Activated T-cell treated with anti-CD3 and anti-CD28 coated beads for 4 hours (primary cell): ENCODE measurements at regions not wholly inside any gene's neighbourhood (a gene's known extent, or its start where the extent isn't known, plus 50 kb on each side); places are given as distances from the start of the nearest gene placed in this dataset.

Experiments
- DNase-seq: peaks from one replicate; pipeline ENCODE4 v3.0.0-alpha.2; 2020

GRCh38 chr6:12426121-12426520 lies 136.0 kb downstream of the EDN1 start:
- DNase-seq: no peak

GRCh38 chr6:12431023-12431422 lies 140.9 kb downstream of the EDN1 start:
- no peak for DNase-seq

GRCh38 chr6:12436224-12436623 lies 146.1 kb downstream of the EDN1 start:
- no peak for DNase-seq

GRCh38 chr6:12436683-12437082 lies 146.5 kb downstream of the EDN1 start:
- no peak for DNase-seq

- no peak for DNase-seq
Observed at GRCh38 chr6:12439296-12439695, 149.1 kb downstream of the EDN1 start.

GRCh38 chr6:12440981-12441380 lies 150.8 kb downstream of the EDN1 start:
- DNase-seq: no peak

- DNase-seq: no peak
Observed at GRCh38 chr6:12442455-12442854, 152.3 kb downstream of the EDN1 start.

- DNase-seq: no peak
Observed at GRCh38 chr6:12446394-12446793, 156.2 kb downstream of the EDN1 start.

GRCh38 chr6:12449447-12449846 lies 159.3 kb downstream of the EDN1 start:
- DNase-seq: no peak

GRCh38 chr6:12450467-12450866 lies 160.3 kb downstream of the EDN1 start:
- no peak for DNase-seq

- no peak for DNase-seq
Observed at GRCh38 chr6:12456343-12456742, 166.2 kb downstream of the EDN1 start.

- DNase-seq: no peak
Observed at GRCh38 chr6:12457094-12457493, 166.9 kb downstream of the EDN1 start.

GRCh38 chr6:12458558-12458957 lies 168.4 kb downstream of the EDN1 start:
- DNase-seq: no peak

- no peak for DNase-seq
Observed at GRCh38 chr6:12459945-12460661, 169.9 kb downstream of the EDN1 start.

- DNase-seq: no peak
Observed at GRCh38 chr6:12467706-12468670, 177.8 kb downstream of the EDN1 start.

GRCh38 chr6:12472601-12473038 lies 182.5 kb downstream of the EDN1 start:
- no peak for DNase-seq

- no peak for DNase-seq
Observed at GRCh38 chr6:12473494-12473893, 183.3 kb downstream of the EDN1 start.

GRCh38 chr6:12474167-12475140 lies 184.3 kb downstream of the EDN1 start:
- no peak for DNase-seq

- no peak for DNase-seq
Observed at GRCh38 chr6:12476484-12476883, 186.3 kb downstream of the EDN1 start.

- DNase-seq: no peak
Observed at GRCh38 chr6:12477616-12478015, 187.5 kb downstream of the EDN1 start.

GRCh38 chr6:12478921-12479320 lies 188.8 kb downstream of the EDN1 start:
- DNase-seq: no peak

GRCh38 chr6:12479451-12479850 lies 189.3 kb downstream of the EDN1 start:
- DNase-seq: no peak

- no peak for DNase-seq
Observed at GRCh38 chr6:12479881-12480280, 189.7 kb downstream of the EDN1 start.
